ENCODE measurements at regions not wholly inside any gene's neighbourhood (a gene's known extent, or its start where the extent isn't known, plus 50 kb on each side); places are given as distances from the start of the nearest gene placed in this dataset.

- H3K4me3 ChIP-seq (ENCODE audit: low read depth in 1 of 2, low read length in 2 of 2): no peak overlapping the region
- peaks cover 3% of the 10 kb centered on the region in 2 donors for H3K4me1 ChIP-seq (ENCODE audit: control insufficient read depth in 1 of 2, insufficient read depth in 2 of 2, low read length in 2 of 2)
- no peaks in the 10 kb centered on the region for H3K36me3 ChIP-seq (ENCODE audit: control insufficient read depth in 1 of 2, insufficient read depth in 2 of 2, low read length in 2 of 2)
- no peaks in the 10 kb centered on the region for H3K27me3 ChIP-seq (ENCODE audit: low read depth, low read length)
- H3K9me3 ChIP-seq (ENCODE audit: control insufficient read depth in 1 of 2, low read length in 2 of 2): no peaks in the 10 kb centered on the region
- H3K27ac ChIP-seq (ENCODE audit: low read length): no peak overlapping the region
These were observed 308.2 kb upstream of the AMIGO2 start for GRCh38 chr12:47387994-47388393.

GRCh38 chr12:47385653-47386052, 305.9 kb upstream of the AMIGO2 start:
- Histone ChIP-seq H3K4me1 (ENCODE audit: control insufficient read depth in 1 of 2, insufficient read depth in 2 of 2, low read length in 2 of 2) (no peaks in the 10 kb centered on the region), H3K4me3 (ENCODE audit: low read depth in 1 of 2, low read length in 2 of 2) (no peak overlapping the region), H3K27me3 (ENCODE audit: low read depth, low read length) (no peaks in the 10 kb centered on the region), H3K27ac (ENCODE audit: low read length) (no peak overlapping the region), H3K9me3 (ENCODE audit: control insufficient read depth in 1 of 2, low read length in 2 of 2) (no peaks in the 10 kb centered on the region), H3K36me3 (ENCODE audit: control insufficient read depth in 1 of 2, insufficient read depth in 2 of 2, low read length in 2 of 2) (no peaks in the 10 kb centered on the region)

- H3K27me3 ChIP-seq (ENCODE audit: low read depth, low read length): no peaks in the 10 kb centered on the region
- no peak overlapping the region for H3K4me3 ChIP-seq (ENCODE audit: low read depth in 1 of 2, low read length in 2 of 2)
- no peaks in the 10 kb centered on the region for H3K36me3 ChIP-seq (ENCODE audit: control insufficient read depth in 1 of 2, insufficient read depth in 2 of 2, low read length in 2 of 2)
- H3K9me3 ChIP-seq (ENCODE audit: control insufficient read depth in 1 of 2, low read length in 2 of 2): no peaks in the 10 kb centered on the region
- H3K27ac ChIP-seq (ENCODE audit: low read length): no peak overlapping the region
- H3K4me1 ChIP-seq (ENCODE audit: control insufficient read depth in 1 of 2, insufficient read depth in 2 of 2, low read length in 2 of 2): no peaks in the 10 kb centered on the region
These were observed 304.2 kb upstream of the AMIGO2 start for GRCh38 chr12:47383942-47384341.

- no peaks in the 10 kb centered on the region for H3K9me3 ChIP-seq (ENCODE audit: control insufficient read depth in 1 of 2, low read length in 2 of 2)
- H3K27ac ChIP-seq (ENCODE audit: low read length): no peak overlapping the region
These were observed 302.5 kb upstream of the AMIGO2 start for GRCh38 chr12:47382305-47382704.

GRCh38 chr12:47378907-47379306, 299.1 kb upstream of the AMIGO2 start:
- no peaks in the 10 kb centered on the region for H3K9me3 ChIP-seq (ENCODE audit: control insufficient read depth in 1 of 2, low read length in 2 of 2)
- H3K27ac ChIP-seq (ENCODE audit: low read length): no peak overlapping the region
- peaks cover 6 to 7% of the 10 kb centered on the region in 2 donors for H3K4me1 ChIP-seq (ENCODE audit: control insufficient read depth in 1 of 2, insufficient read depth in 2 of 2, low read length in 2 of 2)
- H3K4me3 ChIP-seq (ENCODE audit: low read depth in 1 of 2, low read length in 2 of 2): no peak overlapping the region
- no peaks in the 10 kb centered on the region for H3K27me3 ChIP-seq (ENCODE audit: low read depth, low read length)
- no peaks in the 10 kb centered on the region for H3K36me3 ChIP-seq (ENCODE audit: control insufficient read depth in 1 of 2, insufficient read depth in 2 of 2, low read length in 2 of 2)

More at GRCh38 chr12:47382305-47382704, 302.5 kb upstream of the AMIGO2 start:
- H3K27me3 ChIP-seq (ENCODE audit: low read depth, low read length): no peaks in the 10 kb centered on the region
- no peak overlapping the region for H3K4me3 ChIP-seq (ENCODE audit: low read depth in 1 of 2, low read length in 2 of 2)
- peaks cover 6 to 7% of the 10 kb centered on the region in 2 donors for H3K4me1 ChIP-seq (ENCODE audit: control insufficient read depth in 1 of 2, insufficient read depth in 2 of 2, low read length in 2 of 2)
- H3K36me3 ChIP-seq (ENCODE audit: control insufficient read depth in 1 of 2, insufficient read depth in 2 of 2, low read length in 2 of 2): no peaks in the 10 kb centered on the region

- Histone ChIP-seq H3K36me3 (ENCODE audit: control insufficient read depth in 1 of 2, insufficient read depth in 2 of 2, low read length in 2 of 2) (no peaks in the 10 kb centered on the region), H3K4me1 (ENCODE audit: control insufficient read depth in 1 of 2, insufficient read depth in 2 of 2, low read length in 2 of 2) (peaks cover 6 to 7% of the 10 kb centered on the region in 2 donors), H3K27me3 (ENCODE audit: low read depth, low read length) (no peaks in the 10 kb centered on the region), H3K27ac (ENCODE audit: low read length) (no peak overlapping the region), H3K4me3 (ENCODE audit: low read depth in 1 of 2, low read length in 2 of 2) (no peak overlapping the region), H3K9me3 (ENCODE audit: control insufficient read depth in 1 of 2, low read length in 2 of 2) (no peaks in the 10 kb centered on the region)
These were observed 298.4 kb upstream of the AMIGO2 start for GRCh38 chr12:47378222-47378582.

GRCh38 chr12:47377414-47378221, 297.9 kb upstream of the AMIGO2 start:
- H3K4me1 ChIP-seq (ENCODE audit: control insufficient read depth in 1 of 2, insufficient read depth in 2 of 2, low read length in 2 of 2): peaks cover 6 to 7% of the 10 kb centered on the region in 2 donors
- no peaks in the 10 kb centered on the region for H3K36me3 ChIP-seq (ENCODE audit: control insufficient read depth in 1 of 2, insufficient read depth in 2 of 2, low read length in 2 of 2)
- no peaks in the 10 kb centered on the region for H3K9me3 ChIP-seq (ENCODE audit: control insufficient read depth in 1 of 2, low read length in 2 of 2)
- peak overlapping the region; percentile 50 for H3K27ac ChIP-seq (ENCODE audit: low read length)
- H3K4me3 ChIP-seq (ENCODE audit: low read depth in 1 of 2, low read length in 2 of 2): no peak overlapping the region
- H3K27me3 ChIP-seq (ENCODE audit: low read depth, low read length): no peaks in the 10 kb centered on the region

- Histone ChIP-seq H3K4me3 (ENCODE audit: low read depth in 1 of 2, low read length in 2 of 2) (no peak overlapping the region), H3K36me3 (ENCODE audit: control insufficient read depth in 1 of 2, insufficient read depth in 2 of 2, low read length in 2 of 2) (no peaks in the 10 kb centered on the region), H3K9me3 (ENCODE audit: control insufficient read depth in 1 of 2, low read length in 2 of 2) (no peaks in the 10 kb centered on the region), H3K27ac (ENCODE audit: low read length) (peak overlapping the region; percentile 50), H3K4me1 (ENCODE audit: control insufficient read depth in 1 of 2, insufficient read depth in 2 of 2, low read length in 2 of 2) (peaks cover 6 to 7% of the 10 kb centered on the region in 2 donors), H3K27me3 (ENCODE audit: low read depth, low read length) (no peaks in the 10 kb centered on the region)
These were observed 297.2 kb upstream of the AMIGO2 start for GRCh38 chr12:47376927-47377326.

- Histone ChIP-seq H3K4me1 (ENCODE audit: control insufficient read depth in 1 of 2, insufficient read depth in 2 of 2, low read length in 2 of 2) (peaks cover 6 to 7% of the 10 kb centered on the region in 2 donors), H3K4me3 (ENCODE audit: low read depth in 1 of 2, low read length in 2 of 2) (no peak overlapping the region), H3K27ac (ENCODE audit: low read length) (no peak overlapping the region)
These were observed 293.9 kb upstream of the AMIGO2 start for GRCh38 chr12:47373554-47374150.

GRCh38 chr12:47370421-47370820, 290.7 kb upstream of the AMIGO2 start:
- Histone ChIP-seq H3K4me3 (ENCODE audit: low read depth in 1 of 2, low read length in 2 of 2) (no peak overlapping the region), H3K4me1 (ENCODE audit: control insufficient read depth in 1 of 2, insufficient read depth in 2 of 2, low read length in 2 of 2) (no peaks in the 10 kb centered on the region), H3K9me3 (ENCODE audit: control insufficient read depth in 1 of 2, low read length in 2 of 2) (no peaks in the 10 kb centered on the region), H3K27me3 (ENCODE audit: low read depth, low read length) (no peaks in the 10 kb centered on the region), H3K27ac (ENCODE audit: low read length) (no peak overlapping the region), H3K36me3 (ENCODE audit: control insufficient read depth in 1 of 2, insufficient read depth in 2 of 2, low read length in 2 of 2) (no peaks in the 10 kb centered on the region)

More at GRCh38 chr12:47373554-47374150, 293.9 kb upstream of the AMIGO2 start:
- no peaks in the 10 kb centered on the region for H3K9me3 ChIP-seq (ENCODE audit: control insufficient read depth in 1 of 2, low read length in 2 of 2)
- H3K27me3 ChIP-seq (ENCODE audit: low read depth, low read length): no peaks in the 10 kb centered on the region
- H3K36me3 ChIP-seq (ENCODE audit: control insufficient read depth in 1 of 2, insufficient read depth in 2 of 2, low read length in 2 of 2): no peaks in the 10 kb centered on the region

GRCh38 chr12:47369085-47369484, 289.3 kb upstream of the AMIGO2 start:
- Histone ChIP-seq H3K9me3 (ENCODE audit: control insufficient read depth in 1 of 2, low read length in 2 of 2) (no peaks in the 10 kb centered on the region), H3K36me3 (ENCODE audit: control insufficient read depth in 1 of 2, insufficient read depth in 2 of 2, low read length in 2 of 2) (no peaks in the 10 kb centered on the region), H3K4me3 (ENCODE audit: low read depth in 1 of 2, low read length in 2 of 2) (no peak overlapping the region), H3K4me1 (ENCODE audit: control insufficient read depth in 1 of 2, insufficient read depth in 2 of 2, low read length in 2 of 2) (no peaks in the 10 kb centered on the region), H3K27ac (ENCODE audit: low read length) (no peak overlapping the region), H3K27me3 (ENCODE audit: low read depth, low read length) (no peaks in the 10 kb centered on the region)

Data from muscle layer of duodenum (tissue), 2 donors.